Natural killer cell (primary cell): ENCODE measurements at regions not wholly inside any gene's neighbourhood (a gene's known extent, or its start where the extent isn't known, plus 50 kb on each side); places are given as distances from the start of the nearest gene placed in this dataset.

ENCODE experiments used
- ATAC-seq, 3 donors: fragments of 150-1000 bp in 2 of 3; fragments of 200-7000 bp in 1 of 3; cut with Tn5 transposase; 1 replicate in 1 of 3; 2 replicates in 2 of 3; pipeline ENCODE4 v1.10.0; 2021; ENCODE audit warnings: mild to moderate bottlenecking in 2 of 3, moderate library complexity in 2 of 3
- DNase-seq, 2 donors: peaks; one replicate each; pipeline versions ENCODE4 v3.0.0 to v3.0.0-alpha.2; 2013 to 2021; ENCODE audit warnings: mixed read lengths in 1 of 2
- H3K27ac ChIP-seq: one replicate; pipeline ENCODE4 v1.5.1; 2013; ENCODE audit warnings: mild to moderate bottlenecking, low read length
- H3K27me3 ChIP-seq: one replicate; pipeline ENCODE4 v1.6.1; 2013; ENCODE audit warnings: low read length; ENCODE audit not compliant: control insufficient read depth, insufficient read depth
- H3K36me3 ChIP-seq: one replicate; pipeline ENCODE4 v1.6.1; 2013; ENCODE audit warnings: low read length; ENCODE audit not compliant: control insufficient read depth, insufficient read depth
- H3K4me1 ChIP-seq: one replicate; pipeline ENCODE4 v1.6.1; 2013; ENCODE audit warnings: low read length; ENCODE audit not compliant: control insufficient read depth, insufficient read depth
- H3K4me3 ChIP-seq: one replicate; pipeline ENCODE4 v1.5.1; 2013; ENCODE audit warnings: low read length
- H3K9me3 ChIP-seq: one replicate; pipeline ENCODE4 v1.6.1; 2013; ENCODE audit warnings: low read length; ENCODE audit not compliant: control insufficient read depth, insufficient read depth
- H3K27ac Mint-ChIP-seq, 2 donors: one replicate each; pipeline ENCODE4 v1.8.0; 2022; ENCODE audit warnings: mild to moderate bottlenecking in 2 of 2, mixed read lengths in 2 of 2, moderate library complexity in 1 of 2
- H3K27me3 Mint-ChIP-seq, 2 donors: one replicate each; pipeline ENCODE4 v1.8.0; 2022; ENCODE audit warnings: low read depth in 2 of 2, mixed read lengths in 2 of 2
- H3K36me3 Mint-ChIP-seq: one replicate; pipeline ENCODE4 v1.8.0; 2022; ENCODE audit warnings: mixed read lengths
- H3K4me1 Mint-ChIP-seq, 2 donors: one replicate each; pipeline ENCODE4 v1.8.0; 2022; ENCODE audit warnings: mixed read lengths in 2 of 2
- H3K4me3 Mint-ChIP-seq: one replicate; pipeline ENCODE4 v1.8.0; 2022; ENCODE audit warnings: mild to moderate bottlenecking, moderate library complexity, mixed read lengths
- H3K9me3 Mint-ChIP-seq, 2 donors: one replicate each; pipeline ENCODE4 v1.8.0; 2022; ENCODE audit warnings: mixed read lengths in 2 of 2
- CTCF ChIP-seq: fragments of 200-600 bp; IDR thresholded peaks from one replicate; pipeline ENCODE4 v1.8.0; 2022; ENCODE audit warnings: antibody characterized with exemption
- WGBS: methylation state at CpG from one replicate; pipeline ENCODE4 v1.1.7; 2013; ENCODE audit warnings: missing lambda C conversion rate; ENCODE audit not compliant: insufficient coverage; 5-methylcytosine and 5-hydroxymethylcytosine counted together
- intact Hi-C: fragments of 100-400 bp; cut with micrococcal nuclease; formaldehyde crosslinking; loops from one replicate; pipeline ENCODE4 v1.14.2; 2022

- Histone ChIP-seq H3K4me1 (peaks cover 4% of the 10 kb centered on the region), H3K36me3 (no peaks in the 10 kb centered on the region), H3K27ac (no peak overlapping the region), H3K9me3 (no peaks in the 10 kb centered on the region), H3K27me3 (no peaks in the 10 kb centered on the region), H3K4me3 (no peak overlapping the region)
- 90% methylated on average over 15 of the region's 15 CpGs for WGBS
- Mint-ChIP-seq H3K4me1 (no peaks in the 10 kb centered on the region), H3K9me3 (no peaks in the 10 kb centered on the region), H3K36me3 (no peaks in the 10 kb centered on the region), H3K27me3 (peaks cover 8 to 9% of the 10 kb centered on the region in 2 donors), H3K4me3 (no peak overlapping the region), H3K27ac (no peak overlapping the region)
- no peak for TF ChIP-seq CTCF
- intact Hi-C loops, result no loop called here
- no peak for DNase-seq
- ATAC-seq, result no peak
Observed at GRCh38 chr10:47059606-47060311, 148.5 kb downstream of the PTPN20 start.

- no peak overlapping the region for H3K4me3 Mint-ChIP-seq
- no peaks in the 10 kb centered on the region for H3K36me3 Mint-ChIP-seq
- ATAC-seq, result no peak
- peaks cover 8 to 9% of the 10 kb centered on the region in 2 donors for H3K27me3 Mint-ChIP-seq
- TF ChIP-seq CTCF, result no peak
- Histone ChIP-seq H3K9me3 (no peaks in the 10 kb centered on the region), H3K4me3 (no peak overlapping the region), H3K27me3 (no peaks in the 10 kb centered on the region), H3K27ac (no peak overlapping the region), H3K36me3 (no peaks in the 10 kb centered on the region), H3K4me1 (peaks cover 4% of the 10 kb centered on the region)
- WGBS, result 88% methylated on average over 5 of the region's 5 CpGs
- DNase-seq, result no peak
- intact Hi-C loops, result no loop called here
- no peaks in the 10 kb centered on the region for H3K9me3 Mint-ChIP-seq
- no peak overlapping the region for H3K27ac Mint-ChIP-seq
- H3K4me1 Mint-ChIP-seq, result no peaks in the 10 kb centered on the region
Observed at GRCh38 chr10:47060356-47060755, 149.1 kb downstream of the PTPN20 start.

- no peak overlapping the region for H3K27ac ChIP-seq
- no peak overlapping the region for H3K4me3 ChIP-seq
- no peaks in the 10 kb centered on the region for H3K36me3 ChIP-seq
- ATAC-seq (no peak), DNase-seq (no peak)
- no peaks in the 10 kb centered on the region for H3K9me3 ChIP-seq
- Mint-ChIP-seq H3K4me3 (no peak overlapping the region), H3K36me3 (no peaks in the 10 kb centered on the region), H3K9me3 (no peaks in the 10 kb centered on the region), H3K27ac (no peak overlapping the region), H3K27me3 (peaks cover 8 to 9% of the 10 kb centered on the region in 2 donors), H3K4me1 (no peaks in the 10 kb centered on the region)
- no peaks in the 10 kb centered on the region for H3K27me3 ChIP-seq
- intact Hi-C loops, result no loop called here
- WGBS, result 84% methylated on average over 8 of the region's 8 CpGs
- H3K4me1 ChIP-seq, result peaks cover 3% of the 10 kb centered on the region
- no peak for TF ChIP-seq CTCF
Observed at GRCh38 chr10:47060993-47061500, 149.8 kb downstream of the PTPN20 start.

GRCh38 chr10:47061776-47062175, 150.5 kb downstream of the PTPN20 start:
- Mint-ChIP-seq H3K9me3 (no peaks in the 10 kb centered on the region), H3K4me1 (no peaks in the 10 kb centered on the region), H3K27ac (no peak overlapping the region), H3K27me3 (peaks cover 8 to 9% of the 10 kb centered on the region in 2 donors), H3K36me3 (no peaks in the 10 kb centered on the region), H3K4me3 (no peak overlapping the region)
- no peaks in the 10 kb centered on the region for H3K36me3 ChIP-seq
- H3K27ac ChIP-seq, result no peak overlapping the region
- 90% methylated on average over 2 of the region's 3 CpGs for WGBS
- no peaks in the 10 kb centered on the region for H3K27me3 ChIP-seq
- no peak for ATAC-seq
- no peak overlapping the region for H3K4me3 ChIP-seq
- intact Hi-C loops, result no loop called here
- no peak for TF ChIP-seq CTCF
- no peaks in the 10 kb centered on the region for H3K4me1 ChIP-seq
- H3K9me3 ChIP-seq, result no peaks in the 10 kb centered on the region
- DNase-seq, result no peak
